Tibial artery (tissue), 4 donors: ENCODE measurements at regions not wholly inside any gene's neighbourhood (a gene's known extent, or its start where the extent isn't known, plus 50 kb on each side); places are given as distances from the start of the nearest gene placed in this dataset.

Experiments
- DNase-seq, 2 donors: peaks; one replicate each; pipeline ENCODE4 v3.0.0-alpha.2; 2019
- H3K27ac ChIP-seq, 2 donors: fragments of 200-600 bp; sonication (generic) in 1 of 2; 1 replicate in 1 of 2; 2 replicates in 1 of 2; pipeline ENCODE4 v1.5.1; 2018 to 2019; ENCODE audit warnings: mild to moderate bottlenecking in 1 of 2
- H3K27me3 ChIP-seq, 2 donors: fragments of 200-600 bp; sonication (generic) in 1 of 2; one replicate each; pipeline versions ENCODE4 v1.5.1 to v1.6.0; 2016 to 2019
- H3K36me3 ChIP-seq, 3 donors: fragments of 200-600 bp; sonication (generic) in 2 of 3; one replicate each; pipeline ENCODE4 v1.5.1; 2016 to 2019; ENCODE audit warnings: mild to moderate bottlenecking in 2 of 3
- H3K4me1 ChIP-seq, 4 donors: fragments of 200-600 bp; sonication (generic) in 2 of 4; 1 replicate in 3 of 4; 2 replicates in 1 of 4; pipeline ENCODE4 v1.5.1; 2016 to 2019
- H3K4me3 ChIP-seq, 2 donors: fragments of 200-600 bp; sonication (generic) in 1 of 2; 1 replicate in 1 of 2; 2 replicates in 1 of 2; pipeline ENCODE4 v1.5.1; 2018 to 2019; ENCODE audit warnings: mild to moderate bottlenecking in 2 of 2
- H3K9me3 ChIP-seq, 3 donors: fragments of 200-600 bp; sonication (generic) in 1 of 3; one replicate each; pipeline ENCODE4 v1.5.1; 2016 to 2019
- CTCF ChIP-seq, 2 experiments: fragments of 200-600 bp in 1 of 2; fragments of 450-650 bp in 1 of 2; IDR thresholded peaks; one replicate each; pipeline ENCODE4 v1.5.1; 2017 to 2019; ENCODE audit warnings: antibody characterized with exemption in 2 of 2, mild to moderate bottlenecking in 1 of 2, moderate library complexity in 1 of 2
- intact Hi-C: fragments of 100-400 bp; cut with DNase I; formaldehyde crosslinking; loops from one replicate; pipeline ENCODE4 v1.15.0; 2023; ENCODE audit warnings: low total_unique reads

- intact Hi-C loops: no loop called here
- no peak for DNase-seq
- no peak for TF ChIP-seq CTCF (IDR thresholded peaks at IDR 0.05)
- no peaks in the 10 kb centered on the region for H3K9me3 ChIP-seq
- H3K27me3 ChIP-seq: no peaks in the 10 kb centered on the region
- no peak overlapping the region for H3K4me3 ChIP-seq
- H3K27ac ChIP-seq: peak overlapping the region; percentile 63 to 68
- H3K4me1 ChIP-seq: peaks cover 0 to 82% (median 39%) of the 10 kb centered on the region in 4 donors
- no peaks in the 10 kb centered on the region for H3K36me3 ChIP-seq
Observed at GRCh38 chr1:170306513-170306910, 160.8 kb downstream of the NTMT2 start.

- Histone ChIP-seq H3K27me3 (no peaks in the 10 kb centered on the region), H3K4me1 (peaks cover 0 to 86% (median 39%) of the 10 kb centered on the region in 4 donors), H3K4me3 (no peak overlapping the region), H3K36me3 (no peaks in the 10 kb centered on the region), H3K9me3 (no peaks in the 10 kb centered on the region), H3K27ac (peak overlapping the region; percentile 63 to 68)
- no peak for DNase-seq
- TF ChIP-seq CTCF (IDR thresholded peaks at IDR 0.05): no peak
- intact Hi-C loops: no loop called here
Observed at GRCh38 chr1:170306948-170307347, 161.2 kb downstream of the NTMT2 start.

- Histone ChIP-seq H3K36me3 (no peaks in the 10 kb centered on the region), H3K27ac (peak overlapping the region; percentile 63 to 68), H3K4me3 (no peak overlapping the region), H3K4me1 (peaks cover 0 to 89% (median 39%) of the 10 kb centered on the region in 4 donors), H3K27me3 (no peaks in the 10 kb centered on the region), H3K9me3 (no peaks in the 10 kb centered on the region)
- DNase-seq: no peak
- no peak for TF ChIP-seq CTCF (IDR thresholded peaks at IDR 0.05)
- intact Hi-C loops: no loop called here
Observed at GRCh38 chr1:170307426-170307825, 161.7 kb downstream of the NTMT2 start.

- Histone ChIP-seq H3K36me3 (no peaks in the 10 kb centered on the region), H3K27me3 (no peaks in the 10 kb centered on the region), H3K4me1 (peaks cover 0 to 87% (median 39%) of the 10 kb centered on the region in 4 donors), H3K9me3 (no peaks in the 10 kb centered on the region), H3K27ac (peak overlapping the region; percentile 63 to 68), H3K4me3 (no peak overlapping the region)
- TF ChIP-seq CTCF (IDR thresholded peaks at IDR 0.05): no peak
- intact Hi-C loops: no loop called here
- no peak for DNase-seq
Observed at GRCh38 chr1:170309389-170310013, 163.7 kb downstream of the NTMT2 start.

- Histone ChIP-seq H3K36me3 (no peaks in the 10 kb centered on the region), H3K27ac (peak overlapping the region; percentile 63 to 68), H3K9me3 (no peaks in the 10 kb centered on the region), H3K4me1 (peaks cover 0 to 86% (median 39%) of the 10 kb centered on the region in 4 donors), H3K27me3 (no peaks in the 10 kb centered on the region), H3K4me3 (no peak overlapping the region)
- no peak for DNase-seq
- no peak for TF ChIP-seq CTCF (IDR thresholded peaks at IDR 0.05)
- intact Hi-C loops: no loop called here
Observed at GRCh38 chr1:170310014-170310405, 164.3 kb downstream of the NTMT2 start.
